Neural progenitor cell (in vitro differentiated cells): ENCODE measurements at regions not wholly inside any gene's neighbourhood (a gene's known extent, or its start where the extent isn't known, plus 50 kb on each side); places are given as distances from the start of the nearest gene placed in this dataset.

Experiments used
- DNase-seq: peaks from one replicate; pipeline ENCODE4 v3.0.0-alpha.2; 2016; ENCODE audit warnings: low spot score
- H2AFZ ChIP-seq: fragments of 200-600 bp; sonication (generic); replicated peaks from 2 replicates; pipeline ENCODE4 v1.6.1; 2016; ENCODE audit warnings: antibody characterized with exemption
- H3F3A ChIP-seq: fragments of 200-600 bp; sonication (generic); 2 replicates; pipeline ENCODE4 v1.6.1; 2016; ENCODE audit warnings: antibody characterized with exemption, low read depth
- H3K27ac ChIP-seq: fragments of 200-600 bp; sonication (generic); 2 replicates; pipeline ENCODE4 v1.5.1; 2016; ENCODE audit warnings: mild to moderate bottlenecking
- H3K27me3 ChIP-seq: fragments of 200-600 bp; sonication (generic); 2 replicates; pipeline ENCODE4 v1.6.1; 2016; ENCODE audit warnings: mild to moderate bottlenecking, moderate library complexity
- H3K36me3 ChIP-seq: fragments of 200-600 bp; sonication (generic); 2 replicates; pipeline ENCODE4 v1.5.1; 2016
- H3K4me1 ChIP-seq: fragments of 200-600 bp; sonication (generic); 2 replicates; pipeline ENCODE4 v1.6.1; 2016; ENCODE audit warnings: mixed run types
- H3K4me2 ChIP-seq: fragments of 200-600 bp; sonication (generic); 2 replicates; pipeline ENCODE4 v1.6.1; 2016
- H3K4me3 ChIP-seq: fragments of 200-600 bp; sonication (generic); 2 replicates; pipeline ENCODE4 v1.5.1; 2016
- H3K79me2 ChIP-seq: fragments of 200-600 bp; sonication (generic); 2 replicates; pipeline ENCODE4 v1.6.1; 2016; ENCODE audit warnings: low read depth
- H3K9ac ChIP-seq: fragments of 200-600 bp; sonication (generic); 2 replicates; pipeline ENCODE4 v1.6.1; 2016
- H3K9me3 ChIP-seq: fragments of 200-600 bp; sonication (generic); 2 replicates; pipeline ENCODE4 v1.5.1; 2016; ENCODE audit warnings: low read depth
- H4K20me1 ChIP-seq: fragments of 200-600 bp; sonication (generic); 2 replicates; pipeline ENCODE4 v1.6.1; 2016; ENCODE audit warnings: low read depth
- H3K27ac Mint-ChIP-seq: 3 replicates; pipeline ENCODE4 v1.8.0; 2021; ENCODE audit warnings: mixed read lengths
- H3K27me3 Mint-ChIP-seq: 2 replicates; pipeline ENCODE4 v1.8.0; 2022; ENCODE audit warnings: low read depth, mild to moderate bottlenecking, inconsistent platforms, moderate library complexity, mixed read lengths; ENCODE audit not compliant: insufficient read depth
- H3K36me3 Mint-ChIP-seq: 3 replicates; pipeline ENCODE4 v1.8.0; 2021; ENCODE audit warnings: mixed read lengths
- H3K4me1 Mint-ChIP-seq: 3 replicates; pipeline ENCODE4 v1.8.0; 2021; ENCODE audit warnings: mixed read lengths
- H3K4me3 Mint-ChIP-seq: 3 replicates; pipeline ENCODE4 v1.8.0; 2021; ENCODE audit warnings: mild to moderate bottlenecking, moderate library complexity, mixed read lengths
- H3K9me3 Mint-ChIP-seq: 3 replicates; pipeline ENCODE4 v1.8.0; 2020; ENCODE audit warnings: mixed read lengths
- CTCF ChIP-seq: fragments of 200-600 bp; sonication (generic); IDR thresholded peaks from 2 replicates; pipeline ENCODE4 v1.5.1; 2017; ENCODE audit warnings: antibody characterized with exemption, mild to moderate bottlenecking
- EZH2 ChIP-seq: fragments of 200-600 bp; sonication (generic); IDR thresholded peaks from 2 replicates; pipeline ENCODE4 v1.6.1; 2017; ENCODE audit warnings: antibody characterized with exemption, mild to moderate bottlenecking, moderate library complexity
- EZH2phosphoT487 ChIP-seq: fragments of 200-600 bp; sonication (generic); IDR thresholded peaks from 2 replicates; pipeline ENCODE4 v1.6.1; 2017; ENCODE audit warnings: antibody characterized with exemption

DNA sequence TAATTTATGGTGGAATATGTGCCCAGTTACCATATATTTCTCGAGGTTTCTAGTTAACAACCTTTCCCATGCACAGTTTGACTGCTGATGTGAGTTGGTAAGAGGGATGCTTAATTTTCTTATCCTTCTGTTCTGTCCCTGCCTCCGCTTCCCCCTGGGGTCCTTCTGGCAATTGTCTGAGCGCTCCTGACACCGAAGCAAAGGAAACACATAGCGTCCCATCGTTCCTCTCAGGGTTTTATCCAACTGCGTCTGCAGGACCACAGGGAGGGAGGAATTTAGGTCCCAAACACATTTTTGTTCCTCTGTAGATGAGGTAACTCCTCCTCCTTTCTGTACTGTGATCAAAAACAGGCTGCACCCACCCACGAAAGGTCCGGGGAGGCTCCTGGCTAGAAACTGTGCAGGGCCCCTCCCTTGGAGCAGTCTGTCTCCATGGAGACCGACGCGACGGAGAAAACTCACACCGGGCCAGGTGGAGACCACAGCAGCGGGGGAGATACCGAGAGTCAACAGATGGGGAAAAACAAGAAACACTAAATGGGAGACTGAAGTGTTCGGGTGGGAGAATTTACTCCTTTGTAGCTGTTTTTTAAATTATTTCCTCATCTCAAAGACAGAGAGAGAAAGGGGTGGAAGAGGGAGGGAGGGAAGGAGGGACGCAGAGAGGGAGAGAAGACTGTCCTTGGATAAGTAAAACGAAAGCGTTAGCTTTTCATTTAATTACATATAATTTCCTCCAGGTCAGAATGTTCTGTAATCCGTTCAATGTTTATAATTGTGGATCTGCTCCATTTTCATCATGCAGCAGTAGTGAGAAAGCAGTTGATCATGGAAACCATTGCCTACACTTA lies 191.8 kb upstream of the NBEA start:
- H3K4me3 ChIP-seq: peak overlapping the region; percentile 47
- H3K4me1 ChIP-seq: peaks cover 10% of the 10 kb centered on the region
- H2AFZ ChIP-seq: peak overlapping the region; percentile 84
- H3K4me2 ChIP-seq: peak overlapping the region; percentile 84
- no peaks in the 10 kb centered on the region for H3K79me2 ChIP-seq
- H3K9ac ChIP-seq: no peak overlapping the region
- H4K20me1 ChIP-seq: no peaks in the 10 kb centered on the region
- H3F3A ChIP-seq: no peaks in the 10 kb centered on the region
- Mint-ChIP-seq H3K9me3 (peaks cover 4% of the 10 kb centered on the region), H3K27ac (no peak overlapping the region), H3K4me3 (peak overlapping the region; percentile 78), H3K4me1 (peaks cover 16% of the 10 kb centered on the region), H3K27me3 (peaks cover 5% of the 10 kb centered on the region), H3K36me3 (no peaks in the 10 kb centered on the region)
- no peaks in the 10 kb centered on the region for H3K27me3 ChIP-seq
- H3K27ac ChIP-seq: no peak overlapping the region
- TF ChIP-seq CTCF (no peak), EZH2phosphoT487 (no peak), EZH2 (no peak)
- no peaks in the 10 kb centered on the region for H3K9me3 ChIP-seq
- H3K36me3 ChIP-seq: no peaks in the 10 kb centered on the region
- peak; percentile 57 for DNase-seq

- Mint-ChIP-seq H3K4me3 (no peak overlapping the region), H3K27ac (no peak overlapping the region), H3K4me1 (peaks cover 16% of the 10 kb centered on the region), H3K9me3 (peaks cover 2% of the 10 kb centered on the region), H3K36me3 (no peaks in the 10 kb centered on the region), H3K27me3 (peaks cover 5% of the 10 kb centered on the region)
- H2AFZ ChIP-seq: no peak overlapping the region
- TF ChIP-seq EZH2phosphoT487 (no peak), EZH2 (no peak), CTCF (no peak)
- H3K4me2 ChIP-seq: peak overlapping the region; percentile 84
- H3K4me1 ChIP-seq: peaks cover 10% of the 10 kb centered on the region
- no peaks in the 10 kb centered on the region for H3K36me3 ChIP-seq
- no peak for DNase-seq
- no peaks in the 10 kb centered on the region for H3K9me3 ChIP-seq
- H3K27ac ChIP-seq: no peak overlapping the region
- H4K20me1 ChIP-seq: no peaks in the 10 kb centered on the region
- no peak overlapping the region for H3K9ac ChIP-seq
- no peak overlapping the region for H3K4me3 ChIP-seq
- H3F3A ChIP-seq: no peaks in the 10 kb centered on the region
- H3K27me3 ChIP-seq: no peaks in the 10 kb centered on the region
- H3K79me2 ChIP-seq: no peaks in the 10 kb centered on the region
Observed at GRCh38 chr13:34751044-34751443, 191.0 kb upstream of the NBEA start.

DNA sequence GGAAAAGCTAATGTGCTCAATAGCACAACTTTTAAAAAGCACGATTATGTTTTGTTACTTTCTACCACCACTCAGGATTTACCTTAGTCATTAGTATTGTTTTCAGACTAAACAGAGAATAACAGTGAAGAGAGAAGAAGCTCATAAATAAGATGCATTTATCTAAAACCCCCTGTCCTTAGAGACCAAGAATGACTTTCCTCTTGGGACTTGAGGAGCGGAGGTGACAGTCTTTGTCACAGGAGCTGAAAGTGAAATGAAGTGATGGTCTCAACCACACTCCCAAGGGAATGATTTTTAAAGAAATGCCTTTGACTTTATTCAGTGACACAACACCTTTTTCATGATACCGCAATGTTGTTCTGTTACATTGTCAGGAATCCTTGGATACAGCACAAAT lies 190.6 kb upstream of the NBEA start:
- H3K9me3 Mint-ChIP-seq: peaks cover 2% of the 10 kb centered on the region
- H3K36me3 ChIP-seq: no peaks in the 10 kb centered on the region
- DNase-seq: no peak
- peaks cover 10% of the 10 kb centered on the region for H3K4me1 ChIP-seq
- H3K27ac Mint-ChIP-seq: no peak overlapping the region
- H3K4me3 ChIP-seq: no peak overlapping the region
- no peak for TF ChIP-seq EZH2phosphoT487
- no peak for TF ChIP-seq EZH2
- TF ChIP-seq CTCF: no peak
- peaks cover 16% of the 10 kb centered on the region for H3K4me1 Mint-ChIP-seq
- no peak overlapping the region for H3K4me2 ChIP-seq
- peaks cover 5% of the 10 kb centered on the region for H3K27me3 Mint-ChIP-seq
- no peaks in the 10 kb centered on the region for H3K36me3 Mint-ChIP-seq
- no peaks in the 10 kb centered on the region for H3K79me2 ChIP-seq
- no peak overlapping the region for H3K9ac ChIP-seq
- H3K27me3 ChIP-seq: no peaks in the 10 kb centered on the region
- no peak overlapping the region for H2AFZ ChIP-seq
- no peak overlapping the region for H3K4me3 Mint-ChIP-seq
- no peaks in the 10 kb centered on the region for H3K9me3 ChIP-seq
- H4K20me1 ChIP-seq: no peaks in the 10 kb centered on the region
- H3F3A ChIP-seq: no peaks in the 10 kb centered on the region
- no peak overlapping the region for H3K27ac ChIP-seq
